Superior temporal gyrus (tissue), 1 donor: ENCODE measurements at regions not wholly inside any gene's neighbourhood (a gene's known extent, or its start where the extent isn't known, plus 50 kb on each side); places are given as distances from the start of the nearest gene placed in this dataset.
"Not testable (repeated sequence)": the region's sequence is repeated elsewhere in the genome, so short reads cannot be mapped to it uniquely, and the experiment has no call there.

ENCODE experiments used
- DNase-seq: peaks from one replicate; pipeline ENCODE4 v3.0.0-alpha.2; 2016; ENCODE audit errors: extremely low spot score

DNA sequence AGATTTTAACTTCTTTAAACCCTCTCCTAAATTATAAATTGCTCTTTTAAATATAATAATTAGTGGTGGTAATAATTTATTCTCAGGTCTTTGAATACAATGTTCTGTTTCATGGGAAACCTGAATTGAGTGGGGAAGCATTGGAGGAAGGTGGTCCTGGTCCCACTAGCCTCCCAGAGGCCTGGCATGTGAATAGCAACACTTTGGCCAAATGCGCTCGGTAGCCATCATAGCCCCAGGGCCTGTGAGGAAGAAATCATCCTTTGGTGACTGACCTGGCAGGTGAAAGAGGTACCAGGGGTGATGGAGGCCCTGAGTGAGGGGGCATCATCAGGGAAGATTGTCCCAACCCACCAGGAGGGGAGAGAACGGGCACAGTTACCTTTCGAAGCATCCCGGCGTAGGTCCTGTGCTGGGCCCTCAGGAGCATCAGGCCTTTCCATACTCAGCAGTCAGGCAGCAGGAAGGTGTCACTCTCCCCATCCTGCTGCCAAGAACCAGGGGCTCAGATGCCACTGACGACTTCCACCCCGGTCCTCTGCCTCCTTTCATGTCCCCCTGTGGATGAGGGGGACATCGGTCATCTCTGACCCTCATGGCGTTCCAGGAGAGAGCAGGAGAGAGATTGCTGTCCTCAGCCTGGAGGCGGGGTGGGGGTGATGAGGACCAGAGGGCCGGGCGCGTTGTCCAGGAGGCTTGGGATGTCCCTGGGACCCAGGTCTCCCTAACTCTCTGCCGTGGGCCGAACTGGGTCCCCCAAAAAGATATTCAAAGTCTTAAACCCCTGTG, 78.6 kb upstream of the HPCAL1 start:
- DNase-seq, result no peak

DNA sequence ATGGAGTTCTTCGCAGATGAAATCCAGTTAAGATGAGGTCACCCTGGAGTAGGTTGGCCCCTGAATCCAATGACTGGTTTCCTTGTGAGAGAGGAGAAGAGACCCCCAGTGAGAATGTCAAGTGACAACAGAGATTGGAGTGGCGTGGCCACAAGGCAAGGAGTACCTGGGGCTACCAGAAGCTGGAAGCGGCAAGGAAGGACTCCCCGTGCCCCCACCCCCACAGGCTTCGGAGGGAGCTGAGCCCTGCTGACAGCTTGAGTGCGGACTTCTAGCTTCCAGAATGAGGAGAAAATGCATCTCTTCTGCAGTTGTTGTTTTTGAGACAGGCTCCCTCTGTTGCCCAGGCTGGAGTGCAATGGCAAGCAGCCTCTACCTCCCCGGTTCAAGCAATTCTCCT, 78.0 kb upstream of the HPCAL1 start:
- no peak for DNase-seq

DNA sequence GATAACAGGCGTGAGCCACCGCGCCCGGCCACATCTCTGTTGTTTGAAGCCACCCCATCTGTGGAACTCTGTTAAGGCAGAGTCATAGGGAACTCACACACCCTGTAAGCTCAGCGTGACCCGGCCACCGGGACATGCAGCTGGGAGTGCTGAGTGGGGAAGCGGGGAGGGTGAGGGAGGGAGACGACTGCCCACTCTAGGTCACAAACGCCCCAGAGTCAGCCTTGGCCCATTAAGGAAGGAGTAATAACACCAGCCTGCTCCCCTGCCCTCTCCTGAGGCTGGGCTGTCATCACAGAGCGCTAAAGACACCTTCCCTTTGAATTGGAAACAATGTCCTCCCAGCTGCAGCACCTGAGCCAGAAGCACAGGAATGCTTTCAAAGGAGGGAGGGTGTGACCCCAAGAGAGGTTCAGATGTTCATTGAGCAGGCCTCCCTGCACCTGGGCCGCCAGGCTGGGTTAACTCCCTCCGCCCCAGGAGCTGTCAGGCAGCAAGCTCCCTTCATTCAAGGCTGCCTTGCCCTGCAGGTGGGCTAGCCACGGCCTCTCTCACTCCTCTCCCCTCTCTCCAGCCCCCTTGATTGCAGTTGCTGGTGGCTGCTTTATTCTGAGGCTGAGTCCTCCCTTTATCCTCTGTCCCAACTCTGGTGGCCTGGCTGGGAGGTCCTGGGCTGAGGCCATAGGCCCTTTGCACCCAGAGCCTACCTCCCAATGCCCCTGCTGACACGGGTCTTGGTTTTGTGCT, 77.2 kb upstream of the HPCAL1 start:
- no peak for DNase-seq

DNA sequence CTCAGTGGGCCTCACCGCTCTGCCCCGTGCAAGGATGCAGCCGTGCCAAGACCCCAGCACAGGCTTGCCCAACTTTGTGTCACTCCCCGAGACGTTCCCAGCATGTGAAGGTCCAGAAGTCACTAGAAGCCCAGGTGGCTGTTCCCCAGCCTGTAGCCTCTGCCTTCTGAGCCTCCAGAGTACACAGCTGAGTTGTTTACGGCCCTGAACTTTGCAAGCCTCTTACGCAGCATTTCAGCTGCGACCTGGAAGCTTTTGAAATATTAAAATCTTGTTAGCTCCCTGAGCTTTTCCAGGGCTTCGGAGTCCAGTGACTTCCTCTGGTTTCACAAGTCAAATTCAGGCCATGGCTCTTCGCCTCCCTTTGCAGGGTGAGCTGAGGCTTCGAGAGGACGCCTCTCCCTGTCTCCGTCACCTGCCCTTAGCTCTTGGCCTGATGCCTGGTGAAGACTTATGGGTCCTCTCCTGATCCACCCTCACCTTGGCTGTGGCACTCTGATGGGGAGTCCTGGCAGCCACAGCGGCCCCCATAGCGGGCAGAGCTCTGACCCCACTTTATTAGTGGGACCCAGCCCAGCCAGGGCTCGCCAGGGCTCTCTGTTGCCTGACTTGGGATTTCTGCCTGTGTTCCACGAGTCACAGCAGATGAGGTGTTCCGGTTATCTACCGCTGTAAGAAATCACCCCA, 76.5 kb upstream of the HPCAL1 start:
- DNase-seq, result no peak

DNA sequence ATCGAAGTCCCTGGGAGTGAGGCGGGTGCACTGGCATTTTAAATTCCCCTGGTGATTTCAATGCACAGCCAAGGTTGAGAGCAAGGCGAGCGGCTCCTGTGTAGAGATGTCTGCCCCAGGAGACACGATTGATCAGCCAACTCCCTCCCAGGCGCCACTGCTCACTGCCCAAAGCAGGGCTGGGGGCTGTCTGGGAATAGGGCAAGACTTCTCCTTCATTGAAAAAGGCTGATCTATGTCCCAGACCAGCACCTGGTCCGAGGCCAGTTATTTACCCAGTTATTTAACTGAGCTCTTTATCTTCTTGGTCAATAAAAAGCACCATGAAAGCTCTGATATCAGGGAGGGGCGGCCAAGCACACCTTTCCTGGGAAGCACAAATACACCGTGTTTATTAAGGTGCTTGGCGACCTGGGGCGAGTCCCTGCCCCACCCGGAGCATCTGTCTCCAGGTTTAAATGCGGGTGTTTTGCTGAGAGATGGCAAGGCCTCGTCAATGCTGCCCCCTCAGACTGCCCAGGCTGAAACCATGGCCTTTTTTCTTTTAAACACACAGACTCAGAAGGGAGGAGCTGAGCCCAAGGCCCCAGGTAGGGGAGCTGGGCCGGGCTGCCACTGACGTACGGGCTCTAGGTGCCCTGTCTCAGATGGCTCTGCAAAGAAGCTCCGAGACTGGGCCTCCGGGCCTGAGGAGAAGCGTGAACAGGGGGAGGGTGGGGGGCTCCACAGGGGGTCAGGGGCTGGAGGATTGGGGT, 73.9 kb upstream of the HPCAL1 start:
- DNase-seq, result no peak

DNA sequence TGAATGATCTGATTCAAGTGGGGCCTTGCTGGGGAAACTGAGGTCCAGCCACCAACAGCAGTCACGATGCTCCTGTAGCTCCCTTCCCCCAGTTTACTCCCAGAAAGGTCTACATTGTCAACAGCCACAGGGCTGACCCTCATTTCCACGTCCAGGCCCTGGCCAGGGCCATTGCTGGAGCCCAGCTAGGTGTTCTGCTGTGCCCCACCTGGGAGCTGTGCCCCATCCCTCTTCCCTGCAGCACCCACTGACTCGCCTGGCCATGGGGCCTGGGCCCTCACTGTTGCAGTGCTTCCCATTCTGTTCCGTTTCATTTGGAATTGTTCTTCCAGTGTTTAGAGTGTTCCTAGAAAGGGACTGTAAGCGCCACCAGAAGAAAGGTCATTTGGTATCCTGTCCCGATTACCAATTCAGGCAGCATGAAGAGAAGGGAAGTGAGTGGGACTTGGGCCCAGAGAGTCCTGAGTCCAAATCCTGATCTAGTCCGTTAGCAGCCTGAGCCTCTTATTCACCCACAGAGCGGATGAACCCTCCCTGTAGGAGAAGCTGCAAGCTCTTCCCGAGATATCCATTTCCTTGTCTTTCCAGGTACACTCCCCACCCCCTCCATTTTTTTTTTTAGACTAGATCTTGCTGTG, 73.1 kb upstream of the HPCAL1 start:
- no peak for DNase-seq

DNA sequence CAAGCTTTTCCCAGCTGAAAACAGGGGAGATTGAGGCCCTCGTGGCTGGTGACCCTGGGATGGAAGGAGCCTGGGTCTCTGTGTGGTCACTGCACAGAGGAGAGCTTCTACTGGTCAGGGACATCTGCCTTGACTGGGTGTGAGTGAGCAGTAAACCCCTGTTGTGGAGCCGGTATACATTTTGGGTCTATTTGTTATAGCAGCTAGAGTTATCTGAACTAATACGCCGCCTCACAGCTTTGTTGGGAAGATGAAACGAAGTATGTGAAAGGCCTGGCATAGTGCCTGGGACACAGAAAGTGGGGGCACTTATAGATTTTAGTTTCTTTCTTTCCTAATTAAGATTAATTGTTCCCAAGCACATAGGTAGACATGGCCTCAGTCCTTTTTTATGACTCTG, 72.2 kb upstream of the HPCAL1 start:
- no peak for DNase-seq

DNA sequence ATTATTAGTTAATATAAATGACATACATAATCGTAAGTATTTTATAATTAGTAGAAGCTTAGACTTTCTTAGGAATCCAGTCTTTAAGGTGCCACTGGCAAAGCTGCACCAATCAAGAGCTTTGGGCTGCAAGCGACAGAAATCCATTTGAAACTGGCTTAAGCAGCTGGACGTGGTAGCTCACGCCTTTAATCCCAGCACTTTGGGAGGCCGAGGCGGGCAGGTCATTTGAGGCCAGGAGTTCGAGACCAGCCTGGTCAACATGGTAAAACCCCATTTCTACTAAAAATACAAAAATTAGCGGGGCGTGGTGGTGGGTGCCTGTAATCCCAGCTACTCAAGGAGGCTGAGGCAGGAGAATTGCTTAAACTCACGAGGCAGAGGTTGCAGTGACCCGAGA, 71.8 kb upstream of the HPCAL1 start:
- not testable (repeated sequence) for DNase-seq

DNA sequence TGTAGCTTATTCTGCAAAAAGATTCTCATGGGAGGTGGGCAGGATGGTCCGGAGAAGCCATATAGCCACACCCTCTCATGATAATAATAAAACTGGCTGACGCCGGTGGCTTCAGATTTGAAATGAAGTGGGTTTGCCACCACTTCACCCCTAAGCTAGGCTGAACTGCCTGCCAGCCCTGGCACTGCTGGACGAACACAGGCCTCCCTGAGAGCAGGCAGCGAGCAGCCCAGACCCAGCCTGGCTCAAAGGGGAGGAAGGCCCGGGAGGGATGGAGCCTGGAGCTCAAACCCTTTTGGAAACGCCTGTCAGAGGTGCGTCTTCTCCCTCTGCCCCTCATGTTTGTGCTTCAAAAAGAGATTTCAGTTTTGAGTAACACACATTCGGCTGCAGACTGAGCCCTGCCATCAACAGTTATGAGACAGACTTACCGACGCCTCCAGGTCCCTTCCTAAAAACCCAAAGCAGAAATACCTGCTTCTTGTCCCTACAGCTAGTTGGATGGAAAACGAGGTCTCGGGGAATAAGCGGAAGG, 71.1 kb upstream of the HPCAL1 start:
- DNase-seq, result no peak

DNA sequence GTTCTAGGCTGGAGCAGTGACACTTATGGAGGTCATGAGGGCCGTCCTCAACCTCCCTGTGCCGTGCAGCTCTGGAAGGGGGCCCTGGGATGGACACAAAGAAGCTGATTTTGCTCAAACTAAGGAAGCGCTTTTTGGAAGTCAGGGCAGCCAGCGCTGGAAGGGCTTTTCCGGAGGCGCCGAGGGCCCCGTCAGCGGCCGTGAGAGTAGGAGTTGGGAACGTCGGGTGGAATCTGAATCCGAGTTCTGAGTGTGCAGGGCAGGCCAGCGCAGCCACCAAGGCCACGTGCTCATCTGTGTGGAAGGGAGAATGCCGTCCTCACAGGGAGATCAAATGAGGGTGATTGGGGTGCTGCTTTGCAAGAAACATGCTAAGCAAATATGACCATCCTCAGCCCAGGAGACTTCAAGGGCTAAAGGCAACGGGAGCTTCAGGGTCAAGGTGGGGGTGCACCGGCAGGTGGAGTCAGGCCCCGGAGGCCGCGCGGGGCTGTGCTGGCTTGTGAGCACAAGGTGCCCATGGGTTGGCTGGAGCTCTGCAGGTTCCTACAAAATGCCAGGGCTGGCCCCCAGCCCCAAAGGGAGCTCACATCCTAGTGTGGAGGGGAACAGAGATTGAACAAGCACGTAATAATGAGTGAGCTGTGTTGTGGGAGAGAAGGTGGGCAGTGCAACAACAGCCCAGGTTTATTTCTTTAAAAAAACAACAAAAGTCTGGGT, 70.4 kb upstream of the HPCAL1 start:
- DNase-seq, result no peak

DNA sequence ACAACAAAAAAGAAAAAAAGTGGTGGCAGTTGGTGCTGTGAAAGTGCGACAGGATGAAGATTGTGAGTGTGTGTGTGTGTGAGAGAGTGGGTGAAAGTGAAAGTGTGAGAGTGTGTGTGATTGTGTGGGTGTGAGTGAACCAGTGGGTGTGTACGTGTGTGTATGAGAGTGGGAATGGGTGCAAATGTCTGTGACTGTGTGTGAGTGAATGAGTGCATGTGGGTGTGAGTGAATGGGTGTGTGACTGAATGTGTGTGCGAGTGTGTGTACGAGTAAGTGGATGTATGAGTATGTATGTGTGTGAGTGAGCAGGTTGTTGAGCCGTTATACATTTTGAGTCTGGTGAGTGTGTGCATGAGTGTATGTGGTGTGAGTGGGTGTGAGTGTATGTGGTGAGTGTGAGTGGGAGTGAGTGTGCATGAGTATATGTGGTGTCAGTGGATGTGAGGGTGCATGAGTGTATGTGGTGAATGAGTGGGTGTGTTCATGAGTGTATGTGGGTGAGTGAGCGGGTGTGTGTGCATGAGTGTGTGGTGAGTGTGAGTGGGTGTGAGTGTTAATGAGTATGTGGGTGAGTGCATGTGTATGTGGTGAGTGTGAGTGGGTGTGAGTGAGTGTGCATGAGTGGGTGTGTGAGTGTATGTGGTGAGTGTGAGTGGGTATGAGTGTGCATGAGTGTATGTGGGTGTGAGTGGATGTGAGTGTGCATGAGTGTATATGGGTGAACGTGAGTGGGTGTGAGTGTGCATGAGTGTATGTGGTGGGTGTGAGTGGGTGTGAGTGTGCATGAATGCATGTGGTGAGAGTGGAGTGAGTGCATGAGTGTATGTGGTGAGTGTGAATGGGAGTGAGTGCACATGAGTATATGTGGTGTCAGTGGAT, 69.3 kb upstream of the HPCAL1 start:
- no peak for DNase-seq

DNA sequence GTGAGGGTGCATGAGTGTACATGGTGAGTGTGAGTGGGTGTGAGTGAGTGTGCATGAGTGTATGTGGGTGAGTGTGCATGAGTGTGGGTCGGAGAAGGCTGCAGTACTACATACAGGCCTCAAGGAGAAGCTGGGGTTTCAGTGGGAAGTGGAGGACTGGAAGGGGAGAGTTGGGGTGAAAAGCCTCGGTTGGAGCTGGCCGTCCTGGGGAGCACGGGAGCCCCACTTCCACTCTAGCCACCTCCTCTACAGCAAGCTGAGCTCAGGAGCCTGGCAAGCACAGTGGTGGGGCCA, 68.7 kb upstream of the HPCAL1 start:
- no peak for DNase-seq

DNA sequence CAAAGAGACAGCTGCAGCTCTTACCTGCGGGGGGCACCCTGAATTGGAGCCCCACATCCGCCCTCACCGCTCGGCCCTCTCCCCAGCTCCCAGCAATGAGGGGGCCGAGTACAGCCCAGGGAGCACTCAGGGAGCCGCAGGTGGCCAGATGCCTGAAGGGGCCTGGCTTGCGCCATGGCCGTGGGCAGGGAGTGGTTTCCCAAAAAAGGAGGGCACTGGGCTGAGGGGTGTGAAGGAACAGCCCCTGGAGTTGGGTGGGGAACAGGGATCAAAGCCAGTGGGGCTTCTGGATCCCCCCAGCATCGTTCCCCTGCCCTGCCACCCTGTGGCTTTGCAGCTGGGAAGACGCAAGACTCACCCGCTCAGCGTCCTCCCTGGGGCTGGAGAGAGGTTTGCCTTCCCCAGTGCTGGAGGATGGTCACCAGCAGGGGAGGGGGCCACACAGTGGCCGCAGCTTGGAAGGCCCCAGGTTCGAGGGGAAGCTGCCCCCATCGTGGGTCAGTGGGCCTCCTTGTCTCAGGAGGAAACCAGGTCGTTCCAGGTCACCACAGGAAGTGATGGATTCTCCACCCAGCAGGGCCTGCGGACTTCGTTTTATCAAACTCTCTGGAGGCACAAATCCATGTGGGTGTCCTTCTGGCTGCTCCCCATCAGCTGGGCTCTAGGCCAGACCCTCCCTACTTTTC, 68.2 kb upstream of the HPCAL1 start:
- DNase-seq, result no peak

DNA sequence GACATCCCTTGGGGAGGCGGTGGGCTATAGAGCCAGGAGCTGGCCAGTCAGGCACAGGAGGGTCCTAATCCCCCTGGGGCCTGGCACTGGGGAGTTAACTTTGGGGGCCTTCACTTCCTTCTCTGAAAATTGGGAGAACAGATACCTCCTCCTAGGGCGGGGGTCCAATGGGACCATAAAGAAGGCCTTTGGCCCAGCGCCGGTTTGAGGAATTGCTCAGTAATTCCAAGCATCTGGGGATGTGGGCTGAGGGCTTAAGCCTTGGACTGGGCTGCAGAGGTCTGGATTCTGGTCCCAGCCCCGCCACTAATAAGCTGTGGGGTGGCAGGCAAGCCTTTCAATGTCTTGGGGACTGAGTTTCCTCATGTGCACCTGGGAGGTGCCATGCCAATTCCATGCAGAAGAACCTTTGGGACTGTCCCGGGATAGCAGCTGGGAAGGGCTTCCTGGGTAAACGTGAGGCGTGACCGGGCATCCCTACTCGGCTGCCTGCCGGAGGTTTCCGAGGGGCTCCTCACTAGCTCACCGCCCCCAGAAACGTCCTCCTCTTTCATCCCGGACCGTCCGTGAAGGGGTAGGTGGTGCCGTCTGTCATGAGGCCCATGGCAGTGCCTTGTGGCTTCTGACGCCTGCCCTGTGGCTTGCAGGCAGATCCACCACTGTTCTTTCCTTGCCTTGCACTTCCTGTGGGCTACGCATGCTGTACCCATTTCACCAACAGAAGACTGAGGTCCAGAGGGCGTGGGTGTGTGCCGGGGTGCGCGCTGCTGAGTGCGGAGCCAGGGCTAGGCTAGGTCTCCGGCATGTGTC, 67.4 kb upstream of the HPCAL1 start:
- DNase-seq, result no peak

DNA sequence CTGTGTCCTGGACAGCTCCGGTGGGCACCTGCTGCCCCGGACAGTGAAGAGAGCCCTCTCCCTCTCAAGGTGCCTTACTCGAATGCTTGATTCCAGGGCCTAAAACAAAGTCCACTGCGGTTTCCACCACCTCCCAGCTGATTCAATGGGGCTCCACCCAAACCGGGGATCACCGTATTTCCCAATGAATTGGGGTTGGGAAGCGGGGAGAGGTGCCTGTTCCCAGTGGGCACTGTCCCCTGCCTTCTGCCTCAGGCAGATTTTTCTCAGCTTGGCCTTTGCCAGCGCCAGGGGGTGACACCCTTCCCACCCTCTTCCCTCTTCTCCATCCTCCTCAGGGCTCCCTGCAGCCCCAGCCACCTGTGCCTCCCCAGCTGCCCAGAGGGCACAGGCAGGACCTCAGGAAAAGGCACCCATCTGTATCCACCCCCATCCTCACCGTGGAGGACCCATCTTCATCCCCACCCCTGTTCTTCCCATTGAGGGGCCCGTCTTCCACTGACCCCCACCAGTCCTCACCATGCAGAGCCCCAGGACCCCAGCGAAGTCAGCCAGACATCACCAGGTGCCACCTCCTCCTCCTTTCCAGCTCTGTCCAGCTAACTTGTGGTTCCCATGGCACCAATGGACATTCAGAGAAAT, 66.7 kb upstream of the HPCAL1 start:
- DNase-seq, result no peak

DNA sequence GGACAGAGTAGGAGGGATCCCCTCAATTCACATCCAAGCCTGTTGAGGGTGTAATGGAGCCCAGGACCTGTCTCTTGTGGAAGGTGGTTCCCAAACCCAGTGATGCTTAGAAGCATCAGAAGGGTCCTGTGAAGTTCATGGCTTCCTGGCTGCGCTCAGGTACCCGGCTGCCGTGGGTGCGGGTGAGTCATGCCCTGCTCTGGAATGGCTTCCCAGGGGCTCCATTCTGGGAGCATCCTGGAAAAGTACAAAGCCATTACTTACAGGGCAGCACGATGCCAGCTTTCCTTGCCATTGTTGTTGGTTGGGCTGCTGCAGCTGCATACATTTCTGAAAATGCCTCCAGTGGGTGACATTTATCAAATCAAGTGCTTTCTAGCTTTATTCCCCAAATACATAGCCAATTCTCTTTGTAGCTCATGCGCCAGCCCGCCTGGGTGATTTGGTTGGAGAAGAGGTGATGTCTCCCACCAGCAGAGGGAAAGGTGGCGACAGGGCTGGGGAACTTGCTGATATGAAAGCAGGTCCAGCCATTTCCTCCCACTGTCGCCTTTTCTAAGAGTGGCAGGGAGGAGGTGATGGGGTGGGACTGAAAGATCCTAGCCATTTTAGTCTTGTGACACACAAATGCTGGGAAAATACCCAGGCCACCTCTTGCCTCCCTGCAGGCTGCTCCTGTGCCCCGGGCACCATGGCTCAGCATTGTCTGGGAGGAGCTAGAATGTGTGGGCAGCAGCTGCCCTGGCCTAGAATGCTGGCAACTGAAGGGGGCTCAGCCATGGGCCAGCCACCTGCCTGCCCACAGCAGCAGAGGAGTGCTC, 65.9 kb upstream of the HPCAL1 start:
- DNase-seq, result no peak
